ENCODE measurements at regions not wholly inside any gene's neighbourhood (a gene's known extent, or its start where the extent isn't known, plus 50 kb on each side); places are given as distances from the start of the nearest gene placed in this dataset.

- intact Hi-C loops (cut with micrococcal nuclease): no loop called here
- H3K27ac ChIP-seq (ENCODE audit: low read depth, low read length): no peak overlapping the region
- no peak overlapping the region for H3K4me3 ChIP-seq (replicated peaks in 1 of 2; ENCODE audit: low read depth in 1 of 2, low read length in 2 of 2)
- DNase-seq (ENCODE audit: low read depth, low spot score) (no peak), ATAC-seq (no peak)
- H3K4me1 ChIP-seq (ENCODE audit: control insufficient read depth in 1 of 2, insufficient read depth in 2 of 2, low read length in 2 of 2): no peaks in the 10 kb centered on the region
- no peak overlapping the region for H2AFZ ChIP-seq (ENCODE audit: low read depth, low read length, poor library complexity, severe bottlenecking)
- H3K27me3 ChIP-seq (ENCODE audit: insufficient read depth, low read length): no peaks in the 10 kb centered on the region
- no peak overlapping the region for H3K4me2 ChIP-seq (ENCODE audit: low read length)
- H3K9me2 ChIP-seq (ENCODE audit: insufficient read depth): no peaks in the 10 kb centered on the region
- no peaks in the 10 kb centered on the region for H3K36me3 ChIP-seq (ENCODE audit: control insufficient read depth in 1 of 2, insufficient read depth in 2 of 2, low read length in 2 of 2)
- ChIA-PET CTCF (no interaction called here), RAD21 (ENCODE audit: low non-redundant PET in 1 of 2, low total read pairs in 2 of 2, uncharacterized antibody in 2 of 2, unreplicated experiment in 2 of 2) (no interaction called here), POLR2A (no interaction called here)
- H3K9me3 ChIP-seq (ENCODE audit: control insufficient read depth in 1 of 2, insufficient read depth in 1 of 2, low read depth in 1 of 2, low read length in 2 of 2): no peaks in the 10 kb centered on the region
- H3K79me2 ChIP-seq (ENCODE audit: insufficient read depth, low read length): no peaks in the 10 kb centered on the region
- BruUV-seq (replicated peaks): no TSS peak
- TF ChIP-seq ELF1 (IDR thresholded peaks at IDR 0.05; ENCODE audit: borderline replicate concordance, low read depth) (no peak), FOSL1 (IDR thresholded peaks at IDR 0.05; ENCODE audit: low read depth) (no peak), RAD21 (IDR thresholded peaks at IDR 0.05; ENCODE audit: low read depth) (no peak), ZFX (IDR thresholded peaks at IDR 0.05) (no peak), REST (IDR thresholded peaks at IDR 0.05; ENCODE audit: low read depth) (no peak), SRF (IDR thresholded peaks at IDR 0.05; ENCODE audit: low read depth) (no peak), POLR2A (IDR thresholded peaks at IDR 0.05; ENCODE audit: borderline replicate concordance, extremely low read depth, insufficient read depth, insufficient read length) (no peak), CTCF (IDR thresholded peaks at IDR 0.05 in 2 of 3, conservative IDR thresholded peaks at IDR 0.05 in 1 of 3; ENCODE audit: borderline replicate concordance in 1 of 3, insufficient read depth in 1 of 3, low read depth in 2 of 3, low read length in 2 of 3) (no peak), JUND (IDR thresholded peaks at IDR 0.05) (no peak), MAX (IDR thresholded peaks at IDR 0.05) (no peak)
- H4K20me1 ChIP-seq (ENCODE audit: insufficient read depth): no peaks in the 10 kb centered on the region
- H3K9ac ChIP-seq (ENCODE audit: low read length): no peak overlapping the region
Observed at GRCh38 chr11:70842256-70842655, 410.1 kb downstream of the SHANK2 start.
